ENCODE measurements at regions not wholly inside any gene's neighbourhood (a gene's known extent, or its start where the extent isn't known, plus 50 kb on each side); places are given as distances from the start of the nearest gene placed in this dataset.

GRCh38 chr5:121741156-121741555 is 110.5 kb upstream of the FTMT start:
- no peak for TF ChIP-seq POLR2A (IDR thresholded peaks at IDR 0.05; ENCODE audit: low read depth)
- TF ChIP-seq CTCF (IDR thresholded peaks at IDR 0.05) = no peak
